NCI-H524 (cell line): ENCODE measurements at regions not wholly inside any gene's neighbourhood (a gene's known extent, or its start where the extent isn't known, plus 50 kb on each side); places are given as distances from the start of the nearest gene placed in this dataset.

Experiments used
- DNase-seq, 2 experiments: peaks; one replicate each; lab custom pipeline; 2025; lab: John Stamatoyannopoulos, UW

GRCh38 chr18:72692086-72692485, 147.9 kb upstream of the CBLN2 start:
- no peak for DNase-seq

- DNase-seq: no peak
Observed at GRCh38 chr18:72687736-72688135, 143.6 kb upstream of the CBLN2 start.

GRCh38 chr18:72675394-72675793, 131.3 kb upstream of the CBLN2 start:
- DNase-seq: no peak

GRCh38 chr18:72674710-72675109, 130.6 kb upstream of the CBLN2 start:
- peak; percentile 54 to 83 for DNase-seq

- DNase-seq: no peak
Observed at GRCh38 chr18:72673242-72673641, 129.1 kb upstream of the CBLN2 start.

GRCh38 chr18:72672364-72673184, 128.4 kb upstream of the CBLN2 start:
- DNase-seq: peak in 1 of 2 experiments; percentile 44

GRCh38 chr18:72667932-72668331, 123.8 kb upstream of the CBLN2 start:
- DNase-seq: no peak

GRCh38 chr18:72652990-72653593, 109.0 kb upstream of the CBLN2 start:
- peak; percentile 49 to 71 for DNase-seq

- DNase-seq: no peak
Observed at GRCh38 chr18:72651033-72651432, 106.9 kb upstream of the CBLN2 start.

- no peak for DNase-seq
Observed at GRCh38 chr18:72648481-72648960, 104.4 kb upstream of the CBLN2 start.

- no peak for DNase-seq
Observed at GRCh38 chr18:72648079-72648478, 103.9 kb upstream of the CBLN2 start.

- no peak for DNase-seq
Observed at GRCh38 chr18:72640557-72640956, 96.4 kb upstream of the CBLN2 start.

- no peak for DNase-seq
Observed at GRCh38 chr18:72638376-72638775, 94.2 kb upstream of the CBLN2 start.

GRCh38 chr18:72637721-72638120, 93.6 kb upstream of the CBLN2 start:
- DNase-seq: no peak

- DNase-seq: no peak
Observed at GRCh38 chr18:72637299-72637698, 93.2 kb upstream of the CBLN2 start.

GRCh38 chr18:72636611-72637010, 92.5 kb upstream of the CBLN2 start:
- no peak for DNase-seq

- peak in 1 of 2 experiments; percentile 12 for DNase-seq
Observed at GRCh38 chr18:72634500-72634899, 90.4 kb upstream of the CBLN2 start.

- peak in 1 of 2 experiments; percentile 7 for DNase-seq
Observed at GRCh38 chr18:72630991-72631390, 86.8 kb upstream of the CBLN2 start.

- DNase-seq: no peak
Observed at GRCh38 chr18:72623444-72623843, 79.3 kb upstream of the CBLN2 start.

- no peak for DNase-seq
Observed at GRCh38 chr18:72613534-72613930, 69.4 kb upstream of the CBLN2 start.

- no peak for DNase-seq
Observed at GRCh38 chr18:72612894-72613533, 68.9 kb upstream of the CBLN2 start.

GRCh38 chr18:72605376-72605775, 61.2 kb upstream of the CBLN2 start:
- no peak for DNase-seq

GRCh38 chr18:72601944-72602343, 57.8 kb upstream of the CBLN2 start:
- no peak for DNase-seq
